ENCODE measurements at regions not wholly inside any gene's neighbourhood (a gene's known extent, or its start where the extent isn't known, plus 50 kb on each side); places are given as distances from the start of the nearest gene placed in this dataset.

DNA sequence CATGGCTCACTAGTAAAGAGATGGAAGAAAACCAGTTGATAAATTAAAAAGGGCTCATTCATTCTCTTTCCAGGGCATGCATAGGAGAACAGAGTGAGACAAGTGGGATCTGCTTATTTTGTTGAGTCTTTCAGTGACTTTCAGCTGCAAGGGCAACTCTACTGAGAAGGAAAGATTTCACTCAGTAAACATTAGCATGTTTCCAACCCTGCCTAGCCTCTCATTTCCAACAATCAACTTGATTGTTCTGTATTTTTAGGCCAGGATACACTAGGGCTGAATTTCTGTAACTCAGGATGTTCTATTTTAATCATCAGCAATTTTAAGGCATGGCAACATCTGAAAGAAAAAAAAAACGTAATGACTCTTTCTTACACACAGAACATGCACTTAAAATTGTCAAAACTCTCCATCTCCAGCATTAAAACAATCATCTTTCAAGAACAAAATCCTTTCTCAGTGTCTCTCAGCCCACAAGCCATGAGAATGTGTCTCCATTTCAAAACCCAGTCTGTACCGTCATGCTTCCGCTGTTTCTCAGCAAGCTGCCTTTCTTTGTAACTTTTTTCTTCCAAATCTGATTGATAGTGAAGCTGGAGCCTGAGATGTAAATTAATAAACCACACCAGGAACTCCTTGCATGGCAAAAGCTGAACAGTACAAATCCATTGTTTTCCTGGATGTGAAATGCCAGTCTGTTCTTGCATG, 147.2 kb upstream of the KLF14 start:
- no peak for DNase-seq

DNA sequence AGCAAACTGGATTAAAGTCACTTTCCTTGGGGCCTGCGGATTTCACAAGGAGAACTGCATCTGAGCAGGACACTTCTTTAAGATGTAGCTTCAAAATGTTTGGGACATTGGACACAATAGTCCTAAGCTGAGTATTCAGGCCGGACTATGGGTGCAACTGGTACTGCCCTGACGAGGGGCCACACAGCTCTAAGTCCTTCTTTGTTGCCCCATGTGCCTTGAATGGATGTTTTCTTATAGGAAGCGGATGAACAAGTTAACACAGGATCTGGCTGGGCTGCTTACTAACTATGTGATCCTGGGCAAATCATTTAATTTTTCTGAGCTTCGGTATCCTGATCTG, 147.8 kb upstream of the KLF14 start:
- DNase-seq = no peak

DNA sequence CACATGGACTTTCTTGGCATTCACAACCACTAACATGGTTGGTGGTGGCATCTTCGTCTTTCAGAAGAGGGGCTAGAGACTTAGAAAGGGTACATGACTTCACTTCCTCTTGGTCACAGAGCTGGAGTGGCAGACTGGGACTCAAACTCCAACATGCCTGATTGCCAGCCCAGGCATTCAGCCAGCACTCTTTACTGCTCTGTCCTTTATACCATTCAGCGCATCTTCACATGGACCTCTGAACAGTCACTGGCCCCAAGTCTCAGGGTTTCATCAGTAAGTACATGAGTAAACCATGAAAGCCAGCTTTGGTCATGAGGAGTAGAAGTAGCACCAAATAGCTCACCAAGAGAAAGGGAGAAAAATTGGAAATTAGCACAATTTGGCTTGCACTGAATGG, 148.4 kb upstream of the KLF14 start:
- no peak for DNase-seq

DNA sequence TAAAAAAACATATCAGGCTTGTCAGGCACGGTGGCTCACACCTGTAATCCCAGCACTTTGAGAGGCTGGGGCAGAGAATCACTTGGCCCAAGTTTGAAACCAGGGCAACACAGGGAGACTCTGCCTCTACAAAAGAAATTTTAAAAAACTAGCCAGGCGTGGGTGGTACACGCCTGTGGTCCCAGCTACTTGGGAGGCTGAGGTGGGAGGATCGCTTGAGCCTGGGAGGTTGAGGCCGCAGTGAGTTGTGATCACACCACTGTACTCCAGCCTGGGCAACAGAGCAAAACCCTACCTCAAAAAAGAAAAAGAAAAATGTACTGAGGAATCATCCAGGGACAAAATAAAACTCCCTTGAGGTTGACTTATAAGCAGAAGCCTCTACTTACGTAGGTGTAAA, 149.9 kb upstream of the KLF14 start:
- DNase-seq = no peak

DNA sequence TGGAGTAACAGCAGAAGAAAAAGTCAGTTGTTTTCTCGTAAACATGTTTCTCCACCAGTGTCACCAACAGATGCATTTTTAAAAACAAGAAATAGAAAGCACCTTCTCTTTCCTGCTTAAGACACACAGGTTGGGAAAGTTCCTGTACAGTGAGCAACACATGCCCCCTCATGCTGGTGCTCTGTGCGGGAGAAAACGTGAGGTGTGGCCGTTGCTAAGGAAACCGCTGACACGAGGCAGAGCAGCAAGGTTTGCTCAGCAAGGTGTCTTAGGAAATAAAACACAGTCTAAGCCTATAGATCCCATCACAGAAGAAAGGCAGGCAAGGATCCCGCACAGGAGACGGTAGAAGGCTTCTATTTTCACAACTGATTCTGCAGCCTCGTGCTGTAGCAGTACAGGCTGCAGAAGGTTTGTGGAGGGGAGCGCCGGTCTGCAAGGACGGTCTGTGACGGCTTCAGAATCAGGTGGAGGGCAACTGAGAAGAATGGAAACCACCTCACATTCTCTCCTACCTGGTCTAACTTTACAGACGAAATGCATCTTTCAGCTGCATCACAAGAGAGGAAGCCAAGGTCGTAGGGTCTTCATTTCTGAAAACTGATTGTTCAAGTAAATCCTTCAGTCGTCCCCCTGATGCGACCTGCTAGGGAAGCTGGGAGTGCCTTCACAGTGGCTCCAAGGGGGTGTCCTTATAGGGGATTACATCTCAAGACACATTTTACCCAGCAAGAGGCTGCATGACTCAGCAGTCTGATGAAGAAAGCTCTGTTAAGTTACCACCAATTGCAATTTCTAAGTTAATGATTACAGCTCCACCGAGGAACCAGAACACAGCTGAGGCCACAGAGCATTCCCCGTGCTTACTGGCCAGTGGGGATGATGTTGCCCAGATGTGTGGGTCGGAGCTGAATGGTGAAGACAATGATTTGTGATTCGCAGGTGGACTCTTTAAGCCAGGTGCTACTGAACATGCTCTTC, 150.7 kb upstream of the KLF14 start:
- DNase-seq = no peak

DNA sequence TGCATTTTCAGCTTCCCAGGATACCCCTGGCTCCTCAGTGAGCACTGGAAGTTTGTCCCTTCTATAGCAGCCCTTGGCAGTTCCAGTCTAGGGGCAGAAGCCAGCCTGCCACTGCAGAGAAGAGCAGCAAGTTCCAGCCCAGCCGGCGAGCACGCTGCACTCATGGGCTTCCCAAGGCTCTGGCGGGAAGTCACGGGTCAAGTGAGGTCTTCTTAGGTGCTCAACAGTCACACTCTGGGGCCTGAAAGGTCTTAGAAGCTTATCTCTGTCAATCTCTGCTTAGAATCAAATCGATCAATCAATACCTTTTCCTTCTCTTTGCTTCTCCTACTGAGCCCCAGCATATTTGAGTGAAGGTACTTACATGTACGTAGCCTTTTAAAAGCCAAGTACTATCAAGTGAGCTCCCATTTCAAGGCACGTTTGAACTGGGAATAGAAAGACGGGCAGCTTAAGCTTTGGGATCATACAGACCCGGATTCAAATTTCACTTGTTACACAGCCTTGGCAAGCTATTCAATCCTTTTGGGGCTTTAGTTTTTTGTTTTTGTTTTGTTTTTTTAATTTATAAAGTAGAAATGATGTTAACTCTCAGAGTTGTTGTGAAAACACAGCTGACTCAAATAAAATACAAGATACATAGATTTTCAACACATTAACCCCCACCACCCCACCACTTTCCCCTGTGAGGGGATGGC, 152.6 kb upstream of the KLF14 start:
- no peak for DNase-seq

DNA sequence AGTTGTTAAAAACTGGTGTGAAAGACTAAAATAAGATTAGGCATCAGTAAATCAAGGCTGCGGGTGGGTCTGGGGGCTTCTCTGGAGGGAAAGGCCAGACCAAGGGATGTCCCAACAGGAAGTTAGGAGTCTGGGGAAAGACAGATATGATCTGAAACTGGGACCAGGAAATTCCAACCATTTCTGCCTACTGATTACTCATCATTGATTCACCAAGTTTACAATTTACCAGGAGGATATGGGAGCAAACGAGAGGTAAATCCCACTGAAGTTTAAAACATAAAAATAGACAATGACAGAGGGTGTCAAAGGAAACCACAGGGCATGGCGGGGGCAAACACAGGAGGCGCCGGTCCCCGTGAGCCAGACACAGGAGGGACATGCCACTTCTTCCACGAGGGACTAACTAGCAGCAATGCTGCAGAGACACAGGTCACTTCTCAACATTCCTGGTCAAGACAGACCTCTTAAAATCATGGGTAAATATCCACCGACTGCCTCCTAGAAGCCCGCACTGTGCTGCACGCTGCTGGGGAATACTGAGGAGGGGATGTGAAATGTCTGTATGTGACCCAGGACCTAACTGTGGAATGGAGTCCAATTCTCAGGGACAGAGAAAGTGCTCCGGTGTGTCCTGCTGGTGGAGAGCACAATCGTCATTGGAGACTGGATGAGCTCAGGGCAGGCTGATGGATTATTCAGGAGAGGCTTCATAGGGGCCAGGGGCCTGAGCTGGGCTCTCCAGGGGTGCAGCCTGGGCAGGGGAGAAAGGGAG, 153.4 kb upstream of the KLF14 start:
- no peak for DNase-seq

DNA sequence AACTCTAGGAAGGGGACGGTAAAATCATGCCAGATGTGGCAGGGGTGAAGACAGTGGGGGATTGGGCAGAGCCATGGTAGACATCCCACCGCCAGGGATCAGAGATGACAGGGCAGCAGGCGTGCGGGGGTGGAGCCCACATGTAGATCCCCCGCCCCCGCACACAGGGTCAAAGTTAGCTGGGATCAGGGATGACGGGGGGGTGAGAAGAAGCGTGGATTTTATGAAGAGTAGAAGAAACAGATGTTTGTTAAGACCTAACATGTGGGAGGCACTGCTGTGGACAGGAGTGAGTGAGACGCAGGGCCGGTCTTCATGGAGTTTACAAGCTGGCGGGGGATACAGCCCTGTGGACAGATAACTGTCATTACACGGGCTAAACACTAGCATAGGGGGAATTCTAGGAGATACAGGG, 154.0 kb upstream of the KLF14 start:
- DNase-seq = no peak

DNA sequence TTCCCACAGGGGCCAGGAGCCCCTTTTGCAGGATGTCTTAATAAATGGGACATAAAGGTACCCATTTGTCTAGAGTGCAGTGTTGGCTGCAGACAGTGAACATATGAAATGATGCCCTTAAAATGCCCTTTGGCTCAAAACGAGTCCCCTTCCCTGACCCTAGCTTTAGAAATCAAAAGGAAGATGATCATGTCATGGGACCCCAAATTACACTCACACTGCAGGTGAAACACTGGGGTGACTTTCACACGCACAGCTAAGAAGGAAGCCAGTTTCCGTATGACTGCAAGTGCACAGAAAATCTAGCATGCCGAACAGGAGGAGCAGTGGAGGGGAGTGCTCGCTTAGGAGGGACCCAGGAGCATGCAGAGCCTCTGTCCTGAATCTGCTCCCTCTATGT, 154.5 kb upstream of the KLF14 start:
- no peak for DNase-seq

DNA sequence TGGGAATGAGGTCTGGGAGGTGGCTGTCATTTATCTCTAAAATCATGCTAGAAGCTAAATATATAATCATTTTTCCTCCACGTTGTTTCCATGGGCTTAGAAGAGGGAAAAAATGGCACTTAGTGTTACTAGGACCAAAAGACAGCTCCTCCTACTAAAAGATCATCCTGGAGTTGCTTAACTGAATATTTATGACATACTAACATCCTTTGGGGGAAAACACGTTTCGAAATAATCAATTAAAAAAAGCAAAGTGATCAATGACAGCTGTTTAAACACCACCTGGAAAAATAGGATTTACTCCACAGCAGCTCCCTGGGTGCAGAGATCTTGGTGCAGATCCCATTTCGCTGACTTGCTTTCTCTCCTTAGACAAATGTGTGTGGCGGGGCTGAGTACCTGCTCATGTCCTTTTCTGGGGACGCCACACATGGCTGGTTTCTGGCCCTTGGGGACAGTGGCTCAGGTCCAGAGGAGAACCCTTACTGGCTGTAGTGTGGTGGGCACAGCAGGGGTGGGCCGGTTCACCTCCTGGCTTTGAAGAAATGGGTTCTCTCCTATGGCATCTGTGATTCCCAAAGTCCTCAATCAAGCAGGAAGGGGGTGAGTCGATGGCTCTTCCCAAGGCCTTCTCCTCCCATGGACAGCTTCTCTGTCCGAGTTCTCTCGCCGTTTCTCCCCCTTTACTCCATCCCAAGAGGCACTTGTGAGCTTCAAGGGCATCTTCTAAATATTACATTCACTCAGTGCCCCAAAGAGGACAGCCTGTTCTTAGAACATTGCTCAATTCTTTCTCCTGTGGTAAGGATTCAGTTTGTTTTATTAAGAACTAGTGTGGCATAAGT, 156.4 kb upstream of the KLF14 start:
- no peak for DNase-seq

DNA sequence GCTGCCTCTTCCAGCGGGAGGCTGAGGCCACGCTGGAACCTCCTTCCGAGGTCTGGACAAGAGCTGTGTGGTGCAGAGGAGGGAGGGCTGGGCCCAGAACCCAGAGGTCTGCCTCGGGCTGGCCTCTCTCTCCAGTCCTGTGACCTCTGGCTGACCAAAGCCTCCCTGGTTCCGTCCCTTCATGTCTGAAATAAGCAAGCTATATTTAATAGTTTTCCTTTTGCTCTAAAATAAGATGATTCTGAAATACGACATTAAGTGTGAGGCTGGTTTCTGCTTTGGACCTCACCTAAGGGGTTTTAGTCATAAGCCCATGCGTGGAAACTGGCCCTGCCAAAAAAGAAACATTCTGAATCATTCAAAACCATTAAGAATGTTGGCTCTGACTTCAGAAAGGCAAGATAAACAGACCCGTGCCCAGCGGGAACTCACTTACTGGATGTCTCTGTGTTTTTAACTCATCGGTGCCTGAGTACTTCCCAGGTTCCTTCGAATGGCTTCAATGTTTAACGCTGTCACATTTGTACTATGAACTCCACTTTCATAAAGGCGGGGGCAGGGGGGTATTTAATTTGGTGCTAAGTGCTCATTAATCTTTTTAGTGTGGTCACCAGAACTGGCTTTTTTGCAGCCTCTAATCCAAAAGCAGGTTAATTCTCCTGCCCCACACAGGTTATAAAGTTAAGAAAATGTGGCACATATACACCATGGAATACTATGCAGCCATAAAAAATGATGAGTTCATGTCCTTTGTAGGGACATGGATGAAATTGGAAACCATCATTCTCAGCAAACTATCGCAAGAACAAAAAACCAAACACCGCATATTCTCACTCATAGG, 157.5 kb upstream of the KLF14 start:
- DNase-seq = no peak

DNA sequence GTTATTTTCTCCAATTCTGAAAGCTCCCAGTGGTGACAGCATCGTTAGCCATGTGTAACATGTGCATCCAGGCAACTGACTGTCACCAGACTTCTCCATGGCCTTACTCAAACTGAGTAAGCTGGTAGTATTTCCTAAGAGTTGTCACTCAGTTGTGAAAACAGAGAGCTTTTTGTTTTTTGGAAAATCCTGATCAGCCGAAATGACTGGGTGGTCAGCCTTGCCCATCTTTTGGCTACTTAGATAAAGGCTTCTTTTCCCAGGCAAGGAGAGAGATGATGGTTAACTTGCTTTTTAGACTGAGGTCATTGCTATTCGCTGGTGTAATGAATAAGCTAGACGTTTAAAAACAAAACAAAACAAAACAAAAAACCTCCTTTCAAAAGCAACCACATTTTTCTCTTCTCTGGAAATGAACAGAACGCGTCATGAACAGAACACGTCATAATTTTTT, 159.5 kb upstream of the KLF14 start:
- DNase-seq = no peak

DNA sequence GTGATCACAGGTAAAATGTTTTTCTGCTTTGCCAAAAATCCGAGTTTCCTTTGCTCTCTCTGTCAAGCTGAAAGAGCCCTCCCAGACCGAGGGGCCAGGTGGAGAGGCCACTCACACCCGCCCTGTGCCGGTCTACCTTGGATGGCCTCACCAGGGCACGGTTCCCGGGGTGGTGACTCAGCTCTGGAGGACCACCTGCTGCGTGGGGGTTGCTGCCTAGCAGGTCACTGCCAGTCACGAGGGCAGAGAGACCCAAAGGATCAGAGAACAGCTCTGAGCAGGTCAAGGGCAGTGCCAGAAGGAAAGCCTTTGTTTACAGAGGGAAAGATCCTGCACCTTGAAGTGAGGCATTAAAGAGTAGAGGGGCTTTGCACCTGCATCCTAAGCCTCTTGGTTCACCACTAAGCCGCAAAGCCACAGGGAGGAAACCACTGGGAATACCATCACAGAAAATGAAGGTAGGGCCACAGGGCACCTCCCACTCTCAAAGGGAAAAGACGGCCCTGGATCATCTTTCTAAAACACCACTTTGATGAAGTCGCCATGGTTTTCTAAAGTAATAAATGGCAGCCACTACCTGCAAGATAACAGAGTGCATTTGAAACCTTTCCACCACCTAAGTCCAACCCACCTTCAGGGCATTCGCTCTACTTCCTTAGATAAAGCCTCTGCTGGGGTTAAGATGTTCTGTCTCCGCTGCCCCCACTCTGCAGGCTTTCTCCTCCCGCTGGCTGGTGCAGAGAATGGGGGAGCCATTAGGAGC, 160.3 kb upstream of the KLF14 start:
- peak; percentile 32 for DNase-seq

DNA sequence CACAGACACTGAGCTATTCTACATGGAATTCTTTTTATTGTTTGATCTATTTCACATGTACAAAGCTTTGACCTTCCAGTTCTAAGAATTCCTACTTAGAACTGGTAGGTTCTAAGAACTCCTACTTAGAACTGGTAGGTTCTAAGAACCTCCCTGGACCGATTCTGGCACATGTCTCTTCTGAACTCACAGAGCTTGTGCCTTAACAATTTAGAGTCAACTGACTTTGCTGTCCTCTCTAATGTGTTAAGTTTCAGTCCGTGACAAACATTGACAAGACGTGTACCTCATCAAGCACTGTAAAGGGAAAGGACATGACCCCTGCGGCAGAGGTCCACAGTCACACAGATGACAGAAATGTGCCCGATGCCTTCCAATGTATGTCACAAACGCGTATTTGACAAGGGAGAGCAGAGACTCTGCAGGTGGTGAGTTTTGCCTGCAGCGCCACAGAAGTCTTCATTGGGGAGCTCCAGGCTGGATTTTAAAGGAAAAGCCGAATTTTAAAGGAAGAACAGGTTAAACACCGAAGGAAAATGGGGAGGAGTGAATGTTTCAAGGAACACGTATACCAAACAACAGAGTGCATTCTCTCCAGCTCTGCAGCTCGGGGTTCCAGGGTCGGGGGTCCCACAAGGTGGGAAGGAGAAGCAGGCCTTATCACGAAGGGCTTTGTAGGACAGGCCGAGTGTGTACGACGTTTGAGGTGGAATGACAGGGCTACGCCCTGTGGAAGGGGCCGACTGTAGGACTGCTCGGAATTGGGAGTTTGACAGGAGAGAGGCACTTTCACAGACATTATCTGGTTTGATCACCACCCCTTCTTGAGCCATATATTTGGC, 161.1 kb upstream of the KLF14 start:
- DNase-seq = no peak

DNA sequence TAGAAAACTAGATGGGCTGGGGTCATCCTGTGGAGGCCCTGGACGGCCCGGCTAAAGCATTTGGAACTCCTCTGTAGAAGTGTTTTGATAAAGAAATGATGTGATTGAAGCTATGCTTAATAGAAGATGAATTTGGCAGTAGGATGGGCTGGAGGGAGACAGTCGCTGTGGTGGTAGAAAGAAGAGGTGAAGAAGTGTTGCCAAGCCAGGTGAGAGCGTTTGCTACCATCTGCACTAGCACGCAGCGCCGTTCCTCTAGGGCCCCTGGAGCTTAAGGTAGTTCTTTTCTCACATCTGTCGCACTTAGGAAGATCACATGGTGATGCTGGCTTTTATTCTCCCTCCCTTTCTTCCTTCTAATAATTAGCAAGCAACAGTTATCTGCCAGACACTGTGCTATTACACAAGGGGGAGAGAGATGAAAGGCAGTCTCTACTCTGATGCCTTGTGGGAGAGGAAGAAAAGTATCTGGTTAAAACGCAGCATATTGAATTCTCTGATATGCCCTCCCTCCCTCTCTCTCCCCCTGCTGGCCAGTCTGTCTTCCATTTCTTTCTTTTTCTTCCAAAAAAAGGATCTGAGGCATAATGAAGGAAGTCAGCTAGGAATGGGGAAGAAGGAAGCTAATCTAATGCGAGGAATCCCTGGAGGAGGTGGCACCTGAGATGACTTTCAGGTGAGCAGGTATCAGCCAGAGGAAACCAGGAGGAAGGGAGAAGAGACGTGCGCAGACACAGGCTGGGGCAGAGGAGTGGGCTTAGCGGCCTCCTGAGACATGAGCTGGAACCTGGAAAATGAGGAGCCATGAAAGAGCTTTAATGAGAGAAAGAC, 162.3 kb upstream of the KLF14 start:
- no peak for DNase-seq

DNA sequence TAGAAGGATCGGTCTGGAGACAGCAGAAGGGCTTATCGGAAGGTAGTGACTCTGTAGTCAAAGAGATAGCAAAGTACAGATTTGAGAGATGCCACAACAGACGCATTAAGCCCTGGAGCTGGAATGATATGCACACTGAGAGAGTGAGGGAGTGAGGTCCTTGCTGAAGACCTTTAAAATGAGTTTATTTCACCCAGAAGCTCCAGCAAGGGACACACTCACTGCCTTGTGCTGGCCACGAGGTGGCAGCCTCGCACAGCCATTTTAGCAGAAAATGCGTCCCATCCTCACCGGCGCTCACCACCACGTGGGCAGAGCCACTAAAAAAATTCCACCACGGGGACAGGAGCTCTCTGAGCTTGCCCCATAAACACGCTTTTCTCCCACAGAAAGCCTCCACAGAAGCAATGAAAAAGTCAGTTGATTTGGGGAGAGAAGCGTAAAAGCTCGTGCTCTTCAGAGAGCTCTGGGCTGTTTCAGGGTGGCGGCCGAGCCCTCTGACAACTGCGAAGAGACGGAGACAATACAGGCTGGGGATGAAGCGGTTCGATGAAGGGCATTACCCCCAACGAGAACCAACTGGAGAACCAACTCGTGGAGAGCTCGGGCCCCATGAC, 163.0 kb upstream of the KLF14 start:
- DNase-seq = peak; percentile 27

DNA sequence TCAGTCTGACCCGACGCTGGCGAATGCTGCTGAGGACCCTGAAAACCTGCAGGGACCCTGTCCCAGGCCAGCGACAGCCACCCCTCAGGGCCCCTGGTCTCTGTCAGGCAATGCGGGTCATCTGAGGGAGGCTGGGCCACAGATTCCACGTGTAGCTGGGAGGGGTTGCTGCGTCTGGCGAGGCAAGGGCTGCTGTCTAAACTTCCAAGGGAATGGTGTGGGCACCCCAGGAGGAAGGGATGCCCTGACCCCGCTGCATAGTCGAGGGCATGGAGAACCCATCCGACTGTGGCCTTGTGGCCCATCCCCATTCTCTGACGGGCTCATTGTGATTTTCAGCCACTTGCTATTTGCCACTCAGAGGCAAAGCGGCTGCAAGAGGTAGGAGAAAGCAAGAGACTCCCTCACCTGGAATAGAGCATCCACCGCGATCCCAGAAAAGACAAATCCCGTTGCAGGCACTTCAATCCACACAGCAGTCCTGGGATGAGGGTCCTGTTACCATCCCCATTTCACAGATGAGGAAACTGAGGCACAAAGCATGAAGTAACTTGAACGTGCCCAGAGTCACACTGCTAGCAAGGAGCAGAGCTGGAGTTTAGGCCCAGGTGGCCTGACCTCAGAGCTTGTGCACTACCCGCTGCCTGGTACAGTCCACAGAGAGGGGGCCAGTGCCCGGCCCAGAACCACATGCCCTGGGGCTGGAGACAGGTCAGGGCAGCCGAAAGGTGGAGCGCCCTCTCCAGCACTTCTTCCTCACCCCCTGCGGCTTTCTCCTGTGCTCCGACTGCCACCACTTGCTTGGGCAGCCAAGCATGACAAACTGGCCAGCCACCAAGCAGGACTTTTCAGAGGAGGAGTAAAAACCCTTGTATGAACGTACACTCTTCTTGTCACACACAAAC, 163.8 kb upstream of the KLF14 start:
- DNase-seq = no peak
